ENCODE measurements at regions not wholly inside any gene's neighbourhood (a gene's known extent, or its start where the extent isn't known, plus 50 kb on each side); places are given as distances from the start of the nearest gene placed in this dataset.

GRCh38 chr7:25780904-25781303 is 371.1 kb upstream of the NFE2L3 start:
- DNase-seq (ENCODE audit: low read depth), result no peak

GRCh38 chr7:25781704-25782103 is 370.3 kb upstream of the NFE2L3 start:
- no peak for DNase-seq (ENCODE audit: low read depth)

GRCh38 chr7:25786936-25787335 is 365.1 kb upstream of the NFE2L3 start:
- no peak for DNase-seq (ENCODE audit: low read depth)

- DNase-seq (ENCODE audit: low read depth), result no peak
These were observed 364.7 kb upstream of the NFE2L3 start for GRCh38 chr7:25787336-25787735.

GRCh38 chr7:25788371-25788770 is 363.6 kb upstream of the NFE2L3 start:
- no peak for DNase-seq (ENCODE audit: low read depth)

GRCh38 chr7:25788961-25789620 is 362.9 kb upstream of the NFE2L3 start:
- no peak for DNase-seq (ENCODE audit: low read depth)

GRCh38 chr7:25789701-25790640 is 362.0 kb upstream of the NFE2L3 start:
- DNase-seq (ENCODE audit: low read depth), result no peak

- no peak for DNase-seq (ENCODE audit: low read depth)
These were observed 361.0 kb upstream of the NFE2L3 start for GRCh38 chr7:25790963-25791362.

- no peak for DNase-seq (ENCODE audit: low read depth)
These were observed 359.4 kb upstream of the NFE2L3 start for GRCh38 chr7:25792586-25792985.

- peak; percentile 16 for DNase-seq (ENCODE audit: low read depth)
These were observed 356.2 kb upstream of the NFE2L3 start for GRCh38 chr7:25795824-25796235.

- no peak for DNase-seq (ENCODE audit: low read depth)
These were observed 353.7 kb upstream of the NFE2L3 start for GRCh38 chr7:25798344-25798743.

- DNase-seq (ENCODE audit: low read depth), result no peak
These were observed 350.8 kb upstream of the NFE2L3 start for GRCh38 chr7:25801214-25801613.

GRCh38 chr7:25802057-25802456 is 349.9 kb upstream of the NFE2L3 start:
- no peak for DNase-seq (ENCODE audit: low read depth)

- no peak for DNase-seq (ENCODE audit: low read depth)
These were observed 349.5 kb upstream of the NFE2L3 start for GRCh38 chr7:25802473-25802872.

- DNase-seq (ENCODE audit: low read depth), result no peak
These were observed 348.7 kb upstream of the NFE2L3 start for GRCh38 chr7:25803117-25803887.

- no peak for DNase-seq (ENCODE audit: low read depth)
These were observed 347.8 kb upstream of the NFE2L3 start for GRCh38 chr7:25804154-25804553.

GRCh38 chr7:25805027-25805687 is 346.8 kb upstream of the NFE2L3 start:
- peak; percentile 8 for DNase-seq (ENCODE audit: low read depth)

- no peak for DNase-seq (ENCODE audit: low read depth)
These were observed 344.8 kb upstream of the NFE2L3 start for GRCh38 chr7:25807086-25807611.

GRCh38 chr7:25809441-25809840 is 342.6 kb upstream of the NFE2L3 start:
- no peak for DNase-seq (ENCODE audit: low read depth)

GRCh38 chr7:25812086-25812850 is 339.7 kb upstream of the NFE2L3 start:
- no peak for DNase-seq (ENCODE audit: low read depth)

- DNase-seq (ENCODE audit: low read depth), result no peak
These were observed 338.6 kb upstream of the NFE2L3 start for GRCh38 chr7:25813381-25813780.
